Muscle layer of colon (tissue), 2 donors: ENCODE measurements at regions not wholly inside any gene's neighbourhood (a gene's known extent, or its start where the extent isn't known, plus 50 kb on each side); places are given as distances from the start of the nearest gene placed in this dataset.

Source experiments
- H3K27ac ChIP-seq: one replicate; pipeline ENCODE4 v1.7.0; 2013; ENCODE audit warnings: low read depth, mild to moderate bottlenecking, low read length, moderate library complexity
- H3K27me3 ChIP-seq, 2 donors: one replicate each; pipeline ENCODE4 v1.7.0; 2013; ENCODE audit warnings: low read length in 2 of 2, mild to moderate bottlenecking in 2 of 2; ENCODE audit not compliant: insufficient read depth in 2 of 2, control insufficient read depth in 1 of 2
- H3K36me3 ChIP-seq: one replicate; pipeline ENCODE4 v1.7.0; 2013; ENCODE audit warnings: mild to moderate bottlenecking, low read length; ENCODE audit not compliant: insufficient read depth
- H3K4me1 ChIP-seq: one replicate; pipeline ENCODE4 v1.7.0; 2013; ENCODE audit warnings: mild to moderate bottlenecking, low read length; ENCODE audit not compliant: insufficient read depth
- H3K4me3 ChIP-seq, 2 donors: one replicate each; pipeline ENCODE4 v1.7.0; 2013; ENCODE audit warnings: low read length in 2 of 2, low read depth in 1 of 2, mild to moderate bottlenecking in 1 of 2, moderate library complexity in 1 of 2
- H3K9ac ChIP-seq: one replicate; pipeline ENCODE4 v1.7.0; 2013; ENCODE audit warnings: low read length
- H3K9me3 ChIP-seq: one replicate; pipeline ENCODE4 v1.7.0; 2013; ENCODE audit warnings: mild to moderate bottlenecking, low read length
- donor health status: abdominal sarcoma.
- donor health status: Adenocarcinoma of cecum.

GRCh38 chr11:127640561-127641451, 640.2 kb upstream of the KIRREL3 start:
- Histone ChIP-seq H3K27ac (no peak overlapping the region), H3K4me3 (no peak overlapping the region), H3K9me3 (no peaks in the 10 kb centered on the region), H3K36me3 (no peaks in the 10 kb centered on the region), H3K4me1 (no peaks in the 10 kb centered on the region), H3K9ac (no peak overlapping the region), H3K27me3 (no peaks in the 10 kb centered on the region)

DNA sequence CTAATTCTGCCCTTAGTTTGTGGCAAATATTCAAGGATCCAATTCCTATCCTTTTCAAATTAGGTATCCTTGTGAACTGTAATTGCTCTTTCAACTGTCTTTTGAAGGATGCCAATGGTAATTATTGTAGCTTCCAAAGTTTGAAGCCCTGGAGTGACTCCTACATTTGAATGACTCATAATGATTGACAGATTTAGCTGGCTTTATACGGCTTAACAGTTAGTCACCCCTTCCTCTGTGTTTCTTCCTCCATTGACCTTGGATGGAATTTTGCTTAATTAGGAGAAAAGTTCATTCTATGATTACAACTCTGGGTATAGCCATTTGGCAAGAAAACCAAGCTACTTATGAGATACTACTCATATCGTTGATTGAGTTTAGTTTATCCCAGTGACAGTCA, 639.3 kb upstream of the KIRREL3 start:
- Histone ChIP-seq H3K27me3 (no peaks in the 10 kb centered on the region), H3K27ac (no peak overlapping the region), H3K4me3 (no peak overlapping the region), H3K4me1 (no peaks in the 10 kb centered on the region), H3K9me3 (no peaks in the 10 kb centered on the region), H3K36me3 (no peaks in the 10 kb centered on the region), H3K9ac (no peak overlapping the region)

DNA sequence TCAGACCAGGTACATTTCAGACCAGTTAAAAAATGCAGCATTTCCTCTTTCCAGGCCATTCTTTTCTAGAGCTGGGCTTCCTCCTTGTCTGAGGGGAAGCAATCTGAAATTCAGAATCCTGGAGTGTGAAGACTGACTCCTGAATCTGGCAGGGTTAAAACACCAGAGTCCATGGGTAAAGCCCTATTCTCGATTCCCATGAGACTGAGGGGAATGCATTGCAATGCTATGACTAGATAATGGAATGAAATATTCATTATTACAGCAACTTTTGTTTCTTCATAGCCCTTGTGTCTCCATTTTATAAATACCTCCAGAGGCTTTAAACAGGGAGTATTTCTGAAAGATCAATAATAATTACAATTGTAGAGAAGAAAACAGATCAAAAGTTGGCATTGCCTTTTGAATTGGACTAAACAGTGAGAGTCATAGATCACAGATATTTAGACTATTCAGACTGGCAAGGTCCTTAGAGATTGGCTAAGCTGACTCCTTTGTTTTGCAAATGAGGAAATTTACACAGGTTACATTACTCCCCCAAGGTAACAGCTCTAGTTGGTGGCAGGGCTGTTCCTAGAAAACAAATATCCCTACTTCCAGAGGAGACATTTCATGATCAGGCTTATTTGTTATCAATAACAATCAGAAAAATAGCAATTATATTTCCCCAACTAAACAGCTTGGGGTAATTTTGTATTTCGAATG, 632.6 kb upstream of the KIRREL3 start:
- H3K27ac ChIP-seq, result no peak overlapping the region
- no peaks in the 10 kb centered on the region for H3K4me1 ChIP-seq
- no peak overlapping the region for H3K4me3 ChIP-seq

GRCh38 chr11:127632546-127632945, 632.0 kb upstream of the KIRREL3 start:
- H3K9ac ChIP-seq, result no peak overlapping the region
- no peaks in the 10 kb centered on the region for H3K4me1 ChIP-seq
- H3K9me3 ChIP-seq, result no peaks in the 10 kb centered on the region
- H3K4me3 ChIP-seq, result no peak overlapping the region
- no peaks in the 10 kb centered on the region for H3K36me3 ChIP-seq
- H3K27ac ChIP-seq, result no peak overlapping the region
- no peaks in the 10 kb centered on the region for H3K27me3 ChIP-seq

More for the DNA sequence above, 632.6 kb upstream of the KIRREL3 start:
- Histone ChIP-seq H3K36me3 (no peaks in the 10 kb centered on the region), H3K27me3 (no peaks in the 10 kb centered on the region), H3K9ac (no peak overlapping the region), H3K9me3 (no peaks in the 10 kb centered on the region)

DNA sequence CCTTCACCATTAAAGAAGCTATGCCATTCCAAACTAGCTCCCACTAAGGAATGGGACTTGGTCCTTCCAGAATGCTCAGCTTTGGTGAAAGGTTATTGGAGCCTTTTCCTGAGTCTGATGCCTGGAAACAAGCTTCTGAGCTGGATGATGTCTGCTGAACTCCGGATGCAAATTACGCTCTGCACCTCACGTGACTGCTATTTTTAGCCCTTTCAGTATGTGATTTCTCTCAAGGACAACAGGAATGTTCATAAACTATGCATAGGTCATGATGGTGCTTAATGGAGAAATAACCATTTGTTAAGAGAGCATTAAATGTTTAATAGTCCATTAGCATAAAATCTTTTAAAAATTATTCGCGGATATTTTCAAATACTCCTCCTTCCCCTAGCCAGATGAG, 631.4 kb upstream of the KIRREL3 start:
- Histone ChIP-seq H3K9ac (no peak overlapping the region), H3K27ac (no peak overlapping the region), H3K36me3 (no peaks in the 10 kb centered on the region), H3K4me1 (no peaks in the 10 kb centered on the region), H3K9me3 (no peaks in the 10 kb centered on the region), H3K4me3 (no peak overlapping the region), H3K27me3 (no peaks in the 10 kb centered on the region)

DNA sequence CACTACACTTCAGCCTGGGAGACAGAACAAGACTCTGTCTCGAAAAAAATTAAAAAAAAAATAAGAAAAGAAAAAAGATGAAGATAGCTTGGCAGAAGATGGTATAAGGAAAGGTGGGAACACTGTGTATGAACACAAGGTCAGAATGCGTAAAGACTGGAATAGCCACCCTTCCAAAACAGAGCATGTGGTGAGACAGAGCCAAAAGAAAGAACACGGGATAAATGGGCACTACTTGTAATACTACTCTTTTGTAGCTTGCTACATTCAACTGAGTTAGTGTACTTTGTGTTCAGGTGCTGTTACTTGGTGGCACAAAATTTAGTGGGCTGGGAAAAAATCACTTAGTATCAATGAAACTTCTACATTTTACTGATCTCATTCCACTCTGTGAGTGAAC, 628.6 kb upstream of the KIRREL3 start:
- no peaks in the 10 kb centered on the region for H3K4me1 ChIP-seq
- H3K27ac ChIP-seq, result no peak overlapping the region
- no peaks in the 10 kb centered on the region for H3K36me3 ChIP-seq
- H3K4me3 ChIP-seq, result no peak overlapping the region
- no peaks in the 10 kb centered on the region for H3K9me3 ChIP-seq
- no peak overlapping the region for H3K9ac ChIP-seq
- no peaks in the 10 kb centered on the region for H3K27me3 ChIP-seq

- H3K27me3 ChIP-seq, result no peaks in the 10 kb centered on the region
- H3K4me3 ChIP-seq, result no peak overlapping the region
- H3K9me3 ChIP-seq, result no peaks in the 10 kb centered on the region
- H3K4me1 ChIP-seq, result no peaks in the 10 kb centered on the region
- no peaks in the 10 kb centered on the region for H3K36me3 ChIP-seq
- no peak overlapping the region for H3K27ac ChIP-seq
- no peak overlapping the region for H3K9ac ChIP-seq
Observed at GRCh38 chr11:127628458-127628785, 627.9 kb upstream of the KIRREL3 start.

GRCh38 chr11:127627629-127628457, 627.3 kb upstream of the KIRREL3 start:
- H3K27ac ChIP-seq, result no peak overlapping the region
- no peaks in the 10 kb centered on the region for H3K36me3 ChIP-seq
- no peak overlapping the region for H3K9ac ChIP-seq
- no peaks in the 10 kb centered on the region for H3K9me3 ChIP-seq
- no peaks in the 10 kb centered on the region for H3K27me3 ChIP-seq
- no peak overlapping the region for H3K4me3 ChIP-seq
- no peaks in the 10 kb centered on the region for H3K4me1 ChIP-seq

GRCh38 chr11:127627204-127627603, 626.6 kb upstream of the KIRREL3 start:
- Histone ChIP-seq H3K9ac (no peak overlapping the region), H3K4me3 (no peak overlapping the region), H3K36me3 (no peaks in the 10 kb centered on the region), H3K27me3 (no peaks in the 10 kb centered on the region), H3K9me3 (no peaks in the 10 kb centered on the region), H3K27ac (no peak overlapping the region), H3K4me1 (no peaks in the 10 kb centered on the region)

GRCh38 chr11:127625402-127625801, 624.8 kb upstream of the KIRREL3 start:
- Histone ChIP-seq H3K9ac (no peak overlapping the region), H3K4me1 (no peaks in the 10 kb centered on the region), H3K9me3 (no peaks in the 10 kb centered on the region), H3K27ac (no peak overlapping the region), H3K36me3 (no peaks in the 10 kb centered on the region), H3K4me3 (no peak overlapping the region), H3K27me3 (no peaks in the 10 kb centered on the region)

DNA sequence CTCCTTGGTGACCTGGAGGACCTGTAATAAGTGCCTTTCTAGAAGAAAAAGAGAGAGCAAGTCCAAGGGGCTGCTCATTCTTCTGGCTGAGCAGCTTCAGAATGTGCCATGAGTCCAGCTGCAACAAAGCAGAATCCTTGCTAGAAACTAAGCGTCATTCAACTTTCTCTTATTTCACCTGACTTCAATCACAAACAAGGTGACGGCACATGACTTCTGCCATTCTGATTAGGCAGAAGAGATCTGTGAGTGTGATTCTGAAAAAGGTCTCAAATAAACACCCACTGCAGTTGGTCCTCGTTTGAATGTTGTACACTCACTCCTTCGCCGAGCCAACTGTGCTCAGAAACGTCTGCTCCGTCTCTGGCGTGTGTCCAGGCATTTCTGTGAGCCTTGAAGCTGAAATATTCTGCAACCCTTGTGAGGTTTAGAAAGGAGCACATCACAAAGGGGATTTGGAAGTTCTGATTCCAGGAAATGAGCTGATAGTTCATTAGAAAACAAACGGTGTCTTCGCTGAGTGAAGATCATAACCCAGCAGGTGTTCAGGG, 623.8 kb upstream of the KIRREL3 start:
- H3K9ac ChIP-seq, result no peak overlapping the region
- no peaks in the 10 kb centered on the region for H3K9me3 ChIP-seq
- no peaks in the 10 kb centered on the region for H3K36me3 ChIP-seq
- no peak overlapping the region for H3K4me3 ChIP-seq
- H3K27ac ChIP-seq, result no peak overlapping the region
- H3K27me3 ChIP-seq, result no peaks in the 10 kb centered on the region
- no peaks in the 10 kb centered on the region for H3K4me1 ChIP-seq
